A673 (cell line): ENCODE measurements at regions not wholly inside any gene's neighbourhood (a gene's known extent, or its start where the extent isn't known, plus 50 kb on each side); places are given as distances from the start of the nearest gene placed in this dataset.

Experiments
- EZH2 ChIP-seq: fragments of 200-600 bp; sonication (generic); IDR thresholded peaks from 2 replicates; pipeline ENCODE4 v1.6.1; 2017; ENCODE audit warnings: borderline replicate concordance, low read depth, mild to moderate bottlenecking, mixed read lengths, antibody characterized with exemption, low read length; ENCODE audit not compliant: poor library complexity, severe bottlenecking
- TF ChIP-seq, protein P1 (sequence below): fragments of 300-800, 200-600 bp; sonication (generic); conservative IDR thresholded peaks from 2 replicates; pipeline ENCODE4 v1.5.1; 2017; ENCODE audit warnings: low read depth, mild to moderate bottlenecking, antibody characterized with exemption, low read length, moderate library complexity, mixed read lengths

DNA sequence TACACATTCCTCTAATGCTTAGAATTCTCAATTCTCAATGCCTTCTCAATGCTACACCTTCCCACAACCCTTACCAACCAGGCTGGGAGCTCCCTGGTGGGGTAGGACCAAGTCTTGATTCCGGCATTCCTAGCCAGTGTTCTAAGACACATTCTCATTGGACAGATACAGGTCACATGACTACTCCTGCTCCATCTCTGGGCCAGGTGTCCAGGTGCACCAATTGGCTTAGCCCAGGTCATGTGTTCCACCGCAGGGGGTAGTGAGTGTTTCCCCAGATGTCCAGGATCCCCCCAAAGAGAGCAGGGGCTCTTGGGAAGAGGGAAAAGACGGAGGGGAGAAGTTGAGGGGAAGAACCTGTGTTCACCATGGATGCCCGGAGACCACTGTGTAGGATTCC is 58.7 kb upstream of the MLN start:
- TF ChIP-seq, protein P1, sequence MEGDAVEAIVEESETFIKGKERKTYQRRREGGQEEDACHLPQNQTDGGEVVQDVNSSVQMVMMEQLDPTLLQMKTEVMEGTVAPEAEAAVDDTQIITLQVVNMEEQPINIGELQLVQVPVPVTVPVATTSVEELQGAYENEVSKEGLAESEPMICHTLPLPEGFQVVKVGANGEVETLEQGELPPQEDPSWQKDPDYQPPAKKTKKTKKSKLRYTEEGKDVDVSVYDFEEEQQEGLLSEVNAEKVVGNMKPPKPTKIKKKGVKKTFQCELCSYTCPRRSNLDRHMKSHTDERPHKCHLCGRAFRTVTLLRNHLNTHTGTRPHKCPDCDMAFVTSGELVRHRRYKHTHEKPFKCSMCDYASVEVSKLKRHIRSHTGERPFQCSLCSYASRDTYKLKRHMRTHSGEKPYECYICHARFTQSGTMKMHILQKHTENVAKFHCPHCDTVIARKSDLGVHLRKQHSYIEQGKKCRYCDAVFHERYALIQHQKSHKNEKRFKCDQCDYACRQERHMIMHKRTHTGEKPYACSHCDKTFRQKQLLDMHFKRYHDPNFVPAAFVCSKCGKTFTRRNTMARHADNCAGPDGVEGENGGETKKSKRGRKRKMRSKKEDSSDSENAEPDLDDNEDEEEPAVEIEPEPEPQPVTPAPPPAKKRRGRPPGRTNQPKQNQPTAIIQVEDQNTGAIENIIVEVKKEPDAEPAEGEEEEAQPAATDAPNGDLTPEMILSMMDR: no peak
- no peak for TF ChIP-seq EZH2
